HCT116 (cell line): ENCODE measurements at regions not wholly inside any gene's neighbourhood (a gene's known extent, or its start where the extent isn't known, plus 50 kb on each side); places are given as distances from the start of the nearest gene placed in this dataset.

Source experiments
- ATAC-seq: fragments of 200-7000 bp; cut with Tn5 transposase; 2 replicates; pipeline ENCODE4 v1.9.1; 2020; ENCODE audit warnings: mild to moderate bottlenecking, moderate library complexity
- BruUV-seq: library from RNA; stranded (reverse); fragments of 400-500 nt; replicated peaks from 2 replicates; lab custom pipeline; 2021; lab: Mats Ljungman, UMichigan
- CTCF ChIA-PET: fragments of 300-600 bp; sonication (Branson Sonifier 250); formaldehyde crosslinking; loops from one replicate; lab custom pipeline; 2021; ENCODE audit warnings: antibody characterized with exemption; lab: Charles Lee
- POLR2A ChIA-PET: fragments of 300-600, 350-600 bp; sonication (Branson Sonifier 250); formaldehyde crosslinking; loops from one replicate; lab custom pipeline; 2021; ENCODE audit warnings: antibody characterized with exemption; lab: Charles Lee
- RAD21 ChIA-PET, 2 experiments: fragments of 300-600 bp; sonication (Branson Sonifier 250); formaldehyde crosslinking; loops; one replicate each; lab custom pipeline; 2023; ENCODE audit warnings: low total read pairs in 2 of 2; ENCODE audit not compliant: uncharacterized antibody in 2 of 2, unreplicated experiment in 2 of 2, low non-redundant PET in 1 of 2; lab: Charles Lee
- DNase-seq: peaks from one replicate; pipeline ENCODE4 v3.0.0-alpha.2; 2010; ENCODE audit warnings: low read depth, low spot score
- H2AFZ ChIP-seq: fragments of 200-600 bp; shearing (Covaris generic), sonication (generic); 2 replicates; pipeline ENCODE4 v1.6.1; 2017; ENCODE audit warnings: low read depth, mixed run types, mixed read lengths, antibody characterized with exemption, low read length; ENCODE audit not compliant: poor library complexity, severe bottlenecking
- H3K27ac ChIP-seq: 2 replicates; pipeline ENCODE4 v1.5.1; 2012; ENCODE audit warnings: low read depth, low read length
- H3K27me3 ChIP-seq: fragments of 200-600 bp; sonication (generic); 2 replicates; pipeline ENCODE4 v1.6.1; 2016; ENCODE audit warnings: mixed run types, low read length, mixed read lengths; ENCODE audit not compliant: insufficient read depth
- H3K36me3 ChIP-seq, 2 experiments: fragments of 200-500 bp in 1 of 2; fragments of 200-600 bp in 1 of 2; sonication (Bioruptor generic) in 1 of 2; sonication (generic) in 1 of 2; 2 replicates each; pipeline versions ENCODE4 v1.5.1 to v1.6.1; 2014 to 2016; ENCODE audit warnings: low read length in 2 of 2, inconsistent platforms in 1 of 2, mixed read lengths in 1 of 2, mixed run types in 1 of 2; ENCODE audit not compliant: insufficient read depth in 2 of 2, control insufficient read depth in 1 of 2
- H3K4me1 ChIP-seq, 2 experiments: fragments of 200-600 bp in 1 of 2; sonication (generic) in 1 of 2; 2 replicates each; pipeline versions ENCODE4 v1.5.1 to v1.6.1; 2012 to 2017; ENCODE audit warnings: low read length in 2 of 2, inconsistent platforms in 1 of 2, mild to moderate bottlenecking in 1 of 2, mixed read lengths in 1 of 2, mixed run types in 1 of 2, moderate library complexity in 1 of 2; ENCODE audit not compliant: insufficient read depth in 2 of 2, control insufficient read depth in 1 of 2
- H3K4me2 ChIP-seq: fragments of 200-600 bp; sonication (generic); 2 replicates; pipeline ENCODE4 v1.6.1; 2017; ENCODE audit warnings: mixed run types, low read length, mixed read lengths
- H3K4me3 ChIP-seq, 2 experiments: fragments of 200-600 bp in 1 of 2; sonication (generic) in 1 of 2; replicated peaks in 1 of 2; 2 replicates each; pipeline ENCODE4 v1.5.1; 2011 to 2016; ENCODE audit warnings: low read length in 2 of 2, control low read depth in 1 of 2, low read depth in 1 of 2, mild to moderate bottlenecking in 1 of 2, mixed read lengths in 1 of 2, mixed run types in 1 of 2
- H3K79me2 ChIP-seq: fragments of 200-600 bp; sonication (generic); 2 replicates; pipeline ENCODE4 v1.6.1; 2017; ENCODE audit warnings: mild to moderate bottlenecking, mixed run types, low read length, moderate library complexity, mixed read lengths; ENCODE audit not compliant: insufficient read depth
- H3K9ac ChIP-seq: fragments of 200-600 bp; sonication (generic); 2 replicates; pipeline ENCODE4 v1.6.1; 2016; ENCODE audit warnings: low read length, mixed read lengths
- H3K9me2 ChIP-seq: fragments of 200-600 bp; sonication (generic), shearing (Covaris generic); 2 replicates; pipeline ENCODE4 v1.6.1; 2017; ENCODE audit warnings: mixed run types, mild to moderate bottlenecking, moderate library complexity; ENCODE audit not compliant: insufficient read depth
- H3K9me3 ChIP-seq, 2 experiments: fragments of 200-500 bp in 1 of 2; fragments of 200-600 bp in 1 of 2; sonication (Bioruptor generic) in 1 of 2; sonication (generic) in 1 of 2; 2 replicates each; pipeline ENCODE4 v1.6.1; 2014 to 2017; ENCODE audit warnings: low read length in 2 of 2, mixed read lengths in 2 of 2, inconsistent platforms in 1 of 2, low read depth in 1 of 2, mild to moderate bottlenecking in 1 of 2, mixed run types in 1 of 2, moderate library complexity in 1 of 2; ENCODE audit not compliant: control insufficient read depth in 1 of 2, insufficient read depth in 1 of 2
- H4K20me1 ChIP-seq: fragments of 200-600 bp; sonication (generic), shearing (Covaris generic); 2 replicates; pipeline ENCODE4 v1.6.1; 2017; ENCODE audit warnings: mixed run types, mild to moderate bottlenecking, moderate library complexity; ENCODE audit not compliant: insufficient read depth
- CEBPB ChIP-seq: IDR thresholded peaks from 2 replicates; pipeline ENCODE4 v1.6.1; 2012; ENCODE audit warnings: low read depth
- CTCF ChIP-seq, 3 experiments: fragments of 200-600 bp in 1 of 3; sonication (generic) in 1 of 3; IDR thresholded peaks in 2 of 3; conservative IDR thresholded peaks in 1 of 3; 2 replicates each; pipeline ENCODE4 v1.5.1; 2012 to 2017; ENCODE audit warnings: low read depth in 2 of 3, low read length in 2 of 3, antibody characterized with exemption in 1 of 3, borderline replicate concordance in 1 of 3, control low read depth in 1 of 3, mild to moderate bottlenecking in 1 of 3, mixed read lengths in 1 of 3, mixed run types in 1 of 3, moderate library complexity in 1 of 3; ENCODE audit not compliant: insufficient read depth in 1 of 3
- EZH2phosphoT487 ChIP-seq: fragments of 200-600 bp; IDR thresholded peaks from 2 replicates; pipeline ENCODE4 v1.6.1; 2018; ENCODE audit warnings: antibody characterized with exemption, borderline replicate concordance
- REST ChIP-seq: IDR thresholded peaks from 2 replicates; pipeline ENCODE4 v1.6.1; 2012; ENCODE audit warnings: low read depth
- SIN3A ChIP-seq: IDR thresholded peaks from 2 replicates; pipeline ENCODE4 v1.6.1; 2012; ENCODE audit warnings: low read depth
- ZFX ChIP-seq: fragments of 450-650 bp; IDR thresholded peaks from 2 replicates; pipeline ENCODE4 v1.6.1; 2017
- ZNF274 ChIP-seq: fragments of 200-500 bp; sonication (Bioruptor generic); IDR thresholded peaks from 2 replicates; pipeline ENCODE4 v1.6.1; 2014; ENCODE audit warnings: mild to moderate bottlenecking, low read depth, low read length, inconsistent platforms
- intact Hi-C: fragments of 100-400 bp; cut with micrococcal nuclease; formaldehyde crosslinking; loops from 2 replicates; pipeline ENCODE4 v1.10.0; 2022

GRCh38 chrX:46318551-46318950 is 226.7 kb downstream of the ZNF674 start:
- H3K79me2 ChIP-seq = peaks cover 8% of the 10 kb centered on the region; the same call in 1 of the 2 replicates
- H4K20me1 ChIP-seq = no peaks in the 10 kb centered on the region
- H3K27me3 ChIP-seq = no peaks in the 10 kb centered on the region
- intact Hi-C loops = no loop called here
- peaks cover 58 to 82% of the 10 kb centered on the region in 2 experiments for H3K4me1 ChIP-seq
- peak overlapping the region; percentile 63 for H3K9ac ChIP-seq
- H3K4me3 ChIP-seq = no peak overlapping the region
- H3K4me2 ChIP-seq = peak overlapping the region; percentile 58; the same call in 1 of the 2 replicates
- CTCF ChIA-PET = no interaction called here
- H2AFZ ChIP-seq = no peak overlapping the region
- POLR2A ChIA-PET = no interaction called here
- H3K9me3 ChIP-seq = no peaks in the 10 kb centered on the region
- BruUV-seq = no TSS peak
- no peak for ATAC-seq
- H3K36me3 ChIP-seq = no peaks in the 10 kb centered on the region
- no peaks in the 10 kb centered on the region for H3K9me2 ChIP-seq
- TF ChIP-seq ZNF274 (no peak), SIN3A (no peak), ZFX (no peak), CTCF (IDR thresholded peaks at IDR 0.05 in 2 of 3, conservative IDR thresholded peaks at IDR 0.05 in 1 of 3; ENCODE audit: borderline replicate concordance in 1 of 3, insufficient read depth in 1 of 3, low read depth in 2 of 3, low read length in 2 of 3) (no peak), EZH2phosphoT487 (no peak), CEBPB (no peak), REST (no peak)
- RAD21 ChIA-PET = no interaction called here
- no peak for DNase-seq
- peak overlapping the region; percentile 88 for H3K27ac ChIP-seq
